ENCODE measurements at regions not wholly inside any gene's neighbourhood (a gene's known extent, or its start where the extent isn't known, plus 50 kb on each side); places are given as distances from the start of the nearest gene placed in this dataset.

- TF ChIP-seq CTCF (IDR thresholded peaks at IDR 0.05) (no peak), POLR2A (IDR thresholded peaks at IDR 0.05) (no peak)
These were observed 85.5 kb upstream of the ADRA2C start for GRCh38 chr4:3680656-3681055.

Measured in stomach (tissue), 4 donors.